ENCODE measurements at regions not wholly inside any gene's neighbourhood (a gene's known extent, or its start where the extent isn't known, plus 50 kb on each side); places are given as distances from the start of the nearest gene placed in this dataset.

- no peak for DNase-seq (ENCODE audit: low spot score)
Observed at GRCh38 chr1:38455829-38456530, 403.6 kb downstream of the RRAGC start.

- no peak for DNase-seq (ENCODE audit: low spot score)
Observed at GRCh38 chr1:38454749-38455441, 404.7 kb downstream of the RRAGC start.

- no peak for DNase-seq (ENCODE audit: low spot score)
Observed at GRCh38 chr1:38454236-38454635, 405.3 kb downstream of the RRAGC start.

GRCh38 chr1:38452246-38452645, 405.7 kb upstream of the POU3F1 start:
- no peak for DNase-seq (ENCODE audit: low spot score)

GRCh38 chr1:38451541-38451993, 405.0 kb upstream of the POU3F1 start:
- DNase-seq (ENCODE audit: low spot score) = no peak

- no peak for DNase-seq (ENCODE audit: low spot score)
Observed at GRCh38 chr1:38448893-38449292, 402.3 kb upstream of the POU3F1 start.

GRCh38 chr1:38446936-38447335, 400.3 kb upstream of the POU3F1 start:
- DNase-seq (ENCODE audit: low spot score) = no peak

- no peak for DNase-seq (ENCODE audit: low spot score)
Observed at GRCh38 chr1:38444770-38445442, 398.3 kb upstream of the POU3F1 start.

GRCh38 chr1:38444311-38444710, 397.7 kb upstream of the POU3F1 start:
- no peak for DNase-seq (ENCODE audit: low spot score)

GRCh38 chr1:38440402-38440801, 393.8 kb upstream of the POU3F1 start:
- DNase-seq (ENCODE audit: low spot score) = no peak

- no peak for DNase-seq (ENCODE audit: low spot score)
Observed at GRCh38 chr1:38436749-38437148, 390.2 kb upstream of the POU3F1 start.

- DNase-seq (ENCODE audit: low spot score) = no peak
Observed at GRCh38 chr1:38436006-38436405, 389.4 kb upstream of the POU3F1 start.

- DNase-seq (ENCODE audit: low spot score) = no peak
Observed at GRCh38 chr1:38433084-38433722, 386.6 kb upstream of the POU3F1 start.

- no peak for DNase-seq (ENCODE audit: low spot score)
Observed at GRCh38 chr1:38431535-38432376, 385.2 kb upstream of the POU3F1 start.

GRCh38 chr1:38430949-38431348, 384.4 kb upstream of the POU3F1 start:
- no peak for DNase-seq (ENCODE audit: low spot score)

- DNase-seq (ENCODE audit: low spot score) = no peak
Observed at GRCh38 chr1:38424677-38425076, 378.1 kb upstream of the POU3F1 start.

GRCh38 chr1:38420666-38421065, 374.1 kb upstream of the POU3F1 start:
- no peak for DNase-seq (ENCODE audit: low spot score)

- DNase-seq (ENCODE audit: low spot score) = no peak
Observed at GRCh38 chr1:38418195-38419030, 371.8 kb upstream of the POU3F1 start.

GRCh38 chr1:38403667-38404066, 357.1 kb upstream of the POU3F1 start:
- DNase-seq (ENCODE audit: low spot score) = no peak

GRCh38 chr1:38402230-38402815, 355.7 kb upstream of the POU3F1 start:
- no peak for DNase-seq (ENCODE audit: low spot score)

Data from left forelimb (tissue), 1 donor.